ENCODE measurements at regions not wholly inside any gene's neighbourhood (a gene's known extent, or its start where the extent isn't known, plus 50 kb on each side); places are given as distances from the start of the nearest gene placed in this dataset.

- no peak for TF ChIP-seq POLR2A (IDR thresholded peaks at IDR 0.05)
- TF ChIP-seq CTCF (IDR thresholded peaks at IDR 0.05), result peak; percentile 48 to 88 (median 69)
Measured at GRCh38 chr11:64449381-64450167, 90.6 kb downstream of the RPS6KA4 start.
